Parathyroid adenoma (tissue), 2 donors: ENCODE measurements at regions not wholly inside any gene's neighbourhood (a gene's known extent, or its start where the extent isn't known, plus 50 kb on each side); places are given as distances from the start of the nearest gene placed in this dataset.
"Not testable (repeated sequence)": the region's sequence is repeated elsewhere in the genome, so short reads cannot be mapped to it uniquely, and the experiment has no call there.

ENCODE experiments used
- H2AFZ ChIP-seq: fragments of 300-600 bp; sonication (generic); one replicate; pipeline ENCODE4 v1.7.0; 2017; ENCODE audit warnings: antibody characterized with exemption, mild to moderate bottlenecking
- H3K27ac ChIP-seq: fragments of 300-600 bp; sonication (generic); one replicate; pipeline ENCODE4 v1.7.0; 2017
- H3K27me3 ChIP-seq: fragments of 300-600 bp; sonication (generic); one replicate; pipeline ENCODE4 v1.7.0; 2017; ENCODE audit warnings: low read length; ENCODE audit not compliant: control insufficient read depth, insufficient read depth
- H3K36me3 ChIP-seq: fragments of 300-600 bp; sonication (generic); one replicate; pipeline ENCODE4 v1.7.0; 2017; ENCODE audit warnings: low read length; ENCODE audit not compliant: control insufficient read depth, insufficient read depth
- H3K4me1 ChIP-seq: fragments of 300-600 bp; sonication (generic); one replicate; pipeline ENCODE4 v1.7.0; 2017; ENCODE audit warnings: control low read depth
- H3K4me2 ChIP-seq: fragments of 300-600 bp; sonication (generic); one replicate; pipeline ENCODE4 v1.7.0; 2017; ENCODE audit warnings: low read length
- H3K4me3 ChIP-seq: fragments of 300-600 bp; sonication (generic); one replicate; pipeline ENCODE4 v1.7.0; 2017; ENCODE audit warnings: low read depth, low read length
- H3K79me2 ChIP-seq: fragments of 300-600 bp; sonication (generic); one replicate; pipeline ENCODE4 v1.7.0; 2017; ENCODE audit warnings: control low read depth
- H3K9ac ChIP-seq: fragments of 300-600 bp; sonication (generic); one replicate; pipeline ENCODE4 v1.7.0; 2017; ENCODE audit warnings: mild to moderate bottlenecking
- H3K9me3 ChIP-seq: fragments of 300-600 bp; sonication (generic); one replicate; pipeline ENCODE4 v1.7.0; 2017; ENCODE audit warnings: low read length; ENCODE audit not compliant: control insufficient read depth
- TF ChIP-seq, protein P1 (sequence below): fragments of 300-600 bp; sonication (generic); IDR thresholded peaks from one replicate; pipeline ENCODE4 v1.7.0; 2017; ENCODE audit warnings: antibody characterized with exemption, mild to moderate bottlenecking
- donor health status: primary hyperparathyroidism.

DNA sequence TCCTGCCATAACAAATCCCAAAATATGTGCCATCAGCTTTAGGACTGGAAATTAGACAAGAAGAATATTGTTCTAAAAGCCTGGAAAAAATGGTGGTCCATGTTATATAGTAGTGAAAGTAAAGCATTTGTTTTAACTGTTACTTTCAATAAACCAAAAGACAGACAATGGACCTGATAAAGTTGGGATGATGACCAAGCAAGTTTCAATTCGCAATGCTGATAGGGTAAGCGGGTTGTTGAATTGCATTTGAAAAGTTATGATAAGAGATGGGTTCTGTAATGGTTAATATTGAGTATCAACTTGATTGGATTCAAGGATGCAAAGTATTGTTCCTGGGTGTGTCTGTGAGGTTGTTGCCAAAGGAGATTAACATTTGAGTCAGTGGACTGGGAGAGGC is 131.9 kb upstream of the ZC3H12C start:
- no peaks in the 10 kb centered on the region for H3K79me2 ChIP-seq
- H3K36me3 ChIP-seq, result no peaks in the 10 kb centered on the region
- H3K27me3 ChIP-seq, result no peaks in the 10 kb centered on the region
- TF ChIP-seq, protein P1, sequence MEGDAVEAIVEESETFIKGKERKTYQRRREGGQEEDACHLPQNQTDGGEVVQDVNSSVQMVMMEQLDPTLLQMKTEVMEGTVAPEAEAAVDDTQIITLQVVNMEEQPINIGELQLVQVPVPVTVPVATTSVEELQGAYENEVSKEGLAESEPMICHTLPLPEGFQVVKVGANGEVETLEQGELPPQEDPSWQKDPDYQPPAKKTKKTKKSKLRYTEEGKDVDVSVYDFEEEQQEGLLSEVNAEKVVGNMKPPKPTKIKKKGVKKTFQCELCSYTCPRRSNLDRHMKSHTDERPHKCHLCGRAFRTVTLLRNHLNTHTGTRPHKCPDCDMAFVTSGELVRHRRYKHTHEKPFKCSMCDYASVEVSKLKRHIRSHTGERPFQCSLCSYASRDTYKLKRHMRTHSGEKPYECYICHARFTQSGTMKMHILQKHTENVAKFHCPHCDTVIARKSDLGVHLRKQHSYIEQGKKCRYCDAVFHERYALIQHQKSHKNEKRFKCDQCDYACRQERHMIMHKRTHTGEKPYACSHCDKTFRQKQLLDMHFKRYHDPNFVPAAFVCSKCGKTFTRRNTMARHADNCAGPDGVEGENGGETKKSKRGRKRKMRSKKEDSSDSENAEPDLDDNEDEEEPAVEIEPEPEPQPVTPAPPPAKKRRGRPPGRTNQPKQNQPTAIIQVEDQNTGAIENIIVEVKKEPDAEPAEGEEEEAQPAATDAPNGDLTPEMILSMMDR, result no peak
- no peak overlapping the region for H3K4me2 ChIP-seq
- H3K4me3 ChIP-seq, result no peak overlapping the region
- H3K27ac ChIP-seq, result no peak overlapping the region
- H3K9ac ChIP-seq, result no peak overlapping the region
- H2AFZ ChIP-seq, result no peak overlapping the region
- H3K9me3 ChIP-seq, result no peaks in the 10 kb centered on the region
- H3K4me1 ChIP-seq, result peaks cover 4% of the 10 kb centered on the region

DNA sequence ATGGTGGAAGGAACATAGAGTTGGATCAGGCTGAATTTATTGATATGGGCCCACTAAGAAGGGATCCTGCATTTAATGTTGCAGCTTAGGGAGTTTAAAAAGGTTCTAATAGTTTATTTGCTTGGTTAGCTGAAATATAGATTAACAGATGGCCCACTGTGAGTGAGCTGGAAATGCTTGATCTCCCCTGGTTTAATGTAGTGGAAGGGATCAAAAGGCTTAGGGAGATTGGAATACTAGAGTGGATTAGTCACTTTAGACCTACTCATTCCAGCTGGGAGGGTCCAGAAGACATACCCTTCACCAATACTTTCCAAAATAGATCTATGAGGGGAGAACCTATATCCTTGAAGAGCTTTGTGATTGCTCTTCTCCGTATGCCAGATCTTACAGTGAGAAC is 130.1 kb upstream of the ZC3H12C start:
- TF ChIP-seq, protein P1, result no peak
- Histone ChIP-seq H3K4me1 (peaks cover 4% of the 10 kb centered on the region), H3K9ac (no peak overlapping the region), H3K36me3 (no peaks in the 10 kb centered on the region), H3K79me2 (no peaks in the 10 kb centered on the region), H3K4me2 (no peak overlapping the region), H3K9me3 (no peaks in the 10 kb centered on the region), H3K4me3 (no peak overlapping the region), H3K27ac (no peak overlapping the region), H3K27me3 (no peaks in the 10 kb centered on the region), H2AFZ (no peak overlapping the region)

DNA sequence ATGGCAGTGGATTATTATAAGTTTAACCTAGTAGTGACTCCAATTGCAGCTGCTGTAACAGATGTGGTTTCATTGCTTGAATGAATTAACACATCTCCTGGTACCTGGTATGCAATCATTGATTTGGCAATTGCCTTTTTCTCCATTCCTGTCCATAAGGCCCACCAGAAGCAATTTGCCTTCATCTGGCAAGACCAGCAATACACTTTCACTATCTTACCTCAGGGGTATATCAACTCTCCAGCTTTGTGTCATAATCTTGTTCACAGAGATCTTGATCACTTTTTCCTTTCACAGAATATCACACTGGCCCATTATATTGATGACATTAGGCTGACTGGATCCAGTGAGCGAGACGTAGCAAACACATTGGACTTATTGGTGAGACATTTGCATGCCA is 128.7 kb upstream of the ZC3H12C start:
- no peaks in the 10 kb centered on the region for H3K79me2 ChIP-seq
- TF ChIP-seq, protein P1, result no peak
- H3K4me3 ChIP-seq, result no peak overlapping the region
- H3K4me1 ChIP-seq, result peaks cover 4% of the 10 kb centered on the region
- H3K4me2 ChIP-seq, result no peak overlapping the region
- H2AFZ ChIP-seq, result no peak overlapping the region
- H3K27ac ChIP-seq, result no peak overlapping the region
- no peak overlapping the region for H3K9ac ChIP-seq
- no peaks in the 10 kb centered on the region for H3K27me3 ChIP-seq
- H3K36me3 ChIP-seq, result no peaks in the 10 kb centered on the region
- no peaks in the 10 kb centered on the region for H3K9me3 ChIP-seq

DNA sequence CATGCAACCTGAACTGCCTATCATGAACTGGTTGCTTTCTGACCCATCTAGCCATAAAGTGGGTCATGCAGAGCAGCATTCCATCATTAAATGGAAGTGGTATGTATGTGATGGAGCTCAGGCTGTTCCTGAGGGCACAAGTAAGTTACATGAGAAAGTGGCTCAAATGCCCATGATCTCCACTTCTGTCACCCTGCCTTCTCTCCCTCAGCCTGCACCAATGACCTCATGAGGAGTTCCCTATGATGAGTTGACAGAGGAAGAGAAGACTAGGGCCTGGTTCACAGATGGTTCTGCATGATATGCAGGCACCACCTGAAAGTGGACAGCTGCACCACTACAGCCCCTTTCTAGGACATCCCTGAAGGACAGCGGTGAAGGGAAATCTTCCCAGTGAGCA is 127.7 kb upstream of the ZC3H12C start:
- H3K79me2 ChIP-seq, H3K27me3 ChIP-seq, H3K9ac ChIP-seq, H3K36me3 ChIP-seq, H3K4me3 ChIP-seq, H3K27ac ChIP-seq, H3K4me1 ChIP-seq, H3K4me2 ChIP-seq, H3K9me3 ChIP-seq, H2AFZ ChIP-seq: not testable (repeated sequence)

DNA sequence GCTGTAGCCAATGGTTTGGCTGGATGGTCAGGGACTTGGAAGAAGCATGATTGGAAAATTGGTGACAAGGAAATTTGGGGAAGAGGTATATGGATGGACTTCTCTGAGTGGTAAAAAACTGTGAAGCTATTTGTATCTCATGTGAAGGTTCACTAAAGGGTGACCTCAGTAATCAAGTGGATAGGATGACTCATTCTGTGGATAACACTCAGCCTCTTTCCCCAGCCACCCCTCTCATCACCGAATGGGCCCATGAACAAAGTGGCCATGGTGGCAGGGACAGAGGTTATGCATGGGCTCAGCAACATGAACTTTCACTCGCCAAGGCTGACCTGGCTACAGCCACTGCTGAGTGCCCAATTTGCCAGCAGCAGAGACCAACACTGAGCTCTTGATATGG is 127.3 kb upstream of the ZC3H12C start:
- H3K4me2 ChIP-seq, H3K79me2 ChIP-seq, H3K4me1 ChIP-seq, H3K27me3 ChIP-seq, H2AFZ ChIP-seq, H3K36me3 ChIP-seq, H3K9me3 ChIP-seq, H3K9ac ChIP-seq, H3K27ac ChIP-seq, H3K4me3 ChIP-seq: not testable (repeated sequence)

DNA sequence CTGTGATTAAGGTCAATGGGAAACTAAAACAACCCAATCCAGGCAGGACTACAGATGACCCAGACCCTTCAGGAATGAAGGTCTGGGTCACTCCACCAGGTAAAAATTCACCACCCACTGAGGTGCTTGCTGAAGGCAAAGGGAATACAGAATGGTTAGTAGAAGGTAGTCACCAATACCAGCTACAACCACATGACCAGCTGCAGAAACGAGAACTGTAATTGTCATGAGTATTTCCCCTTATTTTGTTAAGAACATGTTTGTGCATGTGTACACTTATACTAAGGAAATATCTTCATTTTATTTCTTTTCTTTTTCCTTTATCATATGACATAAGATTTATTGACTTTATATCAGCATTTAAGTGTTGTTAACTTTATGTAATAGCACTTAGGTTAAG is 126.1 kb upstream of the ZC3H12C start:
- not testable (repeated sequence) for H3K27ac ChIP-seq, H2AFZ ChIP-seq, H3K79me2 ChIP-seq

More for the DNA sequence above, 126.1 kb upstream of the ZC3H12C start:
- H3K36me3 ChIP-seq, H3K27me3 ChIP-seq, H3K4me1 ChIP-seq, H3K9me3 ChIP-seq, H3K4me3 ChIP-seq, H3K4me2 ChIP-seq, H3K9ac ChIP-seq: not testable (repeated sequence)
